ENCODE measurements at regions not wholly inside any gene's neighbourhood (a gene's known extent, or its start where the extent isn't known, plus 50 kb on each side); places are given as distances from the start of the nearest gene placed in this dataset.

- TF ChIP-seq CTCF (IDR thresholded peaks at IDR 0.05) (no peak), POLR2A (IDR thresholded peaks at IDR 0.05) (no peak)
Observed at GRCh38 chr1:245039196-245039595, 115.6 kb upstream of the KIF26B start.

Measured in lower leg skin (tissue), 3 donors.